ENCODE measurements at regions not wholly inside any gene's neighbourhood (a gene's known extent, or its start where the extent isn't known, plus 50 kb on each side); places are given as distances from the start of the nearest gene placed in this dataset.

- no peak for TF ChIP-seq CTCF (IDR thresholded peaks at IDR 0.05; ENCODE audit: low read depth, low read length, missing input control)
- no peak for TF ChIP-seq GABPA (IDR thresholded peaks at IDR 0.05 in 1 of 2, conservative IDR thresholded peaks at IDR 0.05 in 1 of 2)
- TF ChIP-seq RAD21 (IDR thresholded peaks at IDR 0.05) = no peak
- no peak for TF ChIP-seq REST (IDR thresholded peaks at IDR 0.05)
- no peak for TF ChIP-seq NR2F2 (IDR thresholded peaks at IDR 0.05)
- no peak for TF ChIP-seq YY1 (IDR thresholded peaks at IDR 0.05)
- TF ChIP-seq ATF3 (IDR thresholded peaks at IDR 0.05) = no peak
- no peak for TF ChIP-seq JUND (IDR thresholded peaks at IDR 0.05)
- TF ChIP-seq SP1 (IDR thresholded peaks at IDR 0.05) = no peak
- no peak for TF ChIP-seq ZBTB33 (IDR thresholded peaks at IDR 0.05)
Observed at GRCh38 chr10:3865565-3865964, 80.6 kb upstream of the KLF6 start.

Measured in liver (tissue), 3 donors.